ENCODE measurements at regions not wholly inside any gene's neighbourhood (a gene's known extent, or its start where the extent isn't known, plus 50 kb on each side); places are given as distances from the start of the nearest gene placed in this dataset.

GRCh38 chr7:156017431-156017830 lies 205.2 kb upstream of the SHH start:
- no peaks in the 10 kb centered on the region for H3K4me1 ChIP-seq
- no peaks in the 10 kb centered on the region for H3K27me3 ChIP-seq
- no peak overlapping the region for H3K27ac ChIP-seq
- H3K9me3 ChIP-seq: no peaks in the 10 kb centered on the region
- WGBS: 75% methylated on average over 8 of the region's 8 CpGs
- H3K4me3 ChIP-seq: no peak overlapping the region
- no peaks in the 10 kb centered on the region for H3K36me3 ChIP-seq
- no peak for DNase-seq (ENCODE audit: low spot score in 2 of 2)
- TF ChIP-seq EP300 (IDR thresholded peaks at IDR 0.05) (no peak), POLR2A (IDR thresholded peaks at IDR 0.05) (no peak), CTCF (IDR thresholded peaks at IDR 0.05) (no peak), POLR2AphosphoS5 (IDR thresholded peaks at IDR 0.05) (no peak)

- TF ChIP-seq EP300 (IDR thresholded peaks at IDR 0.05) (no peak), CTCF (IDR thresholded peaks at IDR 0.05) (no peak)
- 85% methylated on average over 16 of the region's 17 CpGs for WGBS
- Histone ChIP-seq H3K36me3 (no peaks in the 10 kb centered on the region), H3K27ac (no peak overlapping the region), H3K27me3 (no peaks in the 10 kb centered on the region), H3K4me1 (no peaks in the 10 kb centered on the region), H3K4me3 (no peak overlapping the region), H3K9me3 (no peaks in the 10 kb centered on the region)
- DNase-seq (ENCODE audit: low spot score in 2 of 2): no peak
Observed at GRCh38 chr7:156015237-156016020, 203.2 kb upstream of the SHH start.

GRCh38 chr7:156014808-156015207 lies 202.5 kb upstream of the SHH start:
- Histone ChIP-seq H3K27ac (no peak overlapping the region), H3K36me3 (no peaks in the 10 kb centered on the region), H3K4me1 (no peaks in the 10 kb centered on the region), H3K27me3 (no peaks in the 10 kb centered on the region), H3K4me3 (no peak overlapping the region), H3K9me3 (peaks cover 6% of the 10 kb centered on the region)
- DNase-seq (ENCODE audit: low spot score in 2 of 2): no peak
- WGBS: 83% methylated on average over 2 of the region's 2 CpGs
- TF ChIP-seq EP300 (IDR thresholded peaks at IDR 0.05) (no peak), POLR2A (IDR thresholded peaks at IDR 0.05) (no peak), POLR2AphosphoS5 (IDR thresholded peaks at IDR 0.05) (no peak), CTCF (IDR thresholded peaks at IDR 0.05) (no peak)

- H3K4me3 ChIP-seq: no peak overlapping the region
- H3K4me1 ChIP-seq: no peaks in the 10 kb centered on the region
- TF ChIP-seq POLR2A (IDR thresholded peaks at IDR 0.05) (no peak), EP300 (IDR thresholded peaks at IDR 0.05) (no peak), POLR2AphosphoS5 (IDR thresholded peaks at IDR 0.05) (no peak), CTCF (IDR thresholded peaks at IDR 0.05) (no peak)
- H3K27me3 ChIP-seq: no peaks in the 10 kb centered on the region
- H3K27ac ChIP-seq: no peak overlapping the region
- DNase-seq (ENCODE audit: low spot score in 2 of 2): no peak
- no peaks in the 10 kb centered on the region for H3K36me3 ChIP-seq
- peaks cover 11% of the 10 kb centered on the region for H3K9me3 ChIP-seq
Observed at GRCh38 chr7:156014201-156014600, 201.9 kb upstream of the SHH start.

GRCh38 chr7:156012412-156012811 lies 200.1 kb upstream of the SHH start:
- no peak for DNase-seq (ENCODE audit: low spot score in 2 of 2)
- Histone ChIP-seq H3K9me3 (peaks cover 11% of the 10 kb centered on the region), H3K4me1 (no peaks in the 10 kb centered on the region), H3K36me3 (no peaks in the 10 kb centered on the region), H3K4me3 (no peak overlapping the region), H3K27ac (no peak overlapping the region), H3K27me3 (no peaks in the 10 kb centered on the region)
- TF ChIP-seq POLR2A (IDR thresholded peaks at IDR 0.05) (no peak), CTCF (IDR thresholded peaks at IDR 0.05) (no peak), POLR2AphosphoS5 (IDR thresholded peaks at IDR 0.05) (no peak), EP300 (IDR thresholded peaks at IDR 0.05) (no peak)
- WGBS: 87% methylated on average over 3 of the region's 3 CpGs

All from suprapubic skin (tissue), 4 donors.